ENCODE measurements at regions not wholly inside any gene's neighbourhood (a gene's known extent, or its start where the extent isn't known, plus 50 kb on each side); places are given as distances from the start of the nearest gene placed in this dataset.

GRCh38 chr13:73551736-73552135 is 492.9 kb downstream of the KLF5 start:
- peaks cover 8% of the 10 kb centered on the region for H3K9me3 Mint-ChIP-seq
- H3K4me3 Mint-ChIP-seq = no peak overlapping the region
- no peaks in the 10 kb centered on the region for H3K4me1 Mint-ChIP-seq (ENCODE audit: low read depth)
- no peaks in the 10 kb centered on the region for H3K27me3 Mint-ChIP-seq
- H3K27ac Mint-ChIP-seq = no peak overlapping the region
- intact Hi-C loops (cut with micrococcal nuclease) = no loop called here
- no peaks in the 10 kb centered on the region for H3K36me3 Mint-ChIP-seq (ENCODE audit: low read depth)

- Mint-ChIP-seq H3K36me3 (ENCODE audit: low read depth) (no peaks in the 10 kb centered on the region), H3K4me3 (no peak overlapping the region), H3K4me1 (ENCODE audit: low read depth) (no peaks in the 10 kb centered on the region), H3K27ac (no peak overlapping the region), H3K9me3 (peaks cover 8% of the 10 kb centered on the region), H3K27me3 (no peaks in the 10 kb centered on the region)
- intact Hi-C loops (cut with micrococcal nuclease) = no loop called here
Observed at GRCh38 chr13:73549717-73550116, 490.9 kb downstream of the KLF5 start.

GRCh38 chr13:73548449-73548848 is 489.6 kb downstream of the KLF5 start:
- H3K36me3 Mint-ChIP-seq (ENCODE audit: low read depth) = no peaks in the 10 kb centered on the region
- H3K4me1 Mint-ChIP-seq (ENCODE audit: low read depth) = no peaks in the 10 kb centered on the region
- intact Hi-C loops (cut with micrococcal nuclease) = no loop called here
- H3K9me3 Mint-ChIP-seq = peaks cover 8% of the 10 kb centered on the region
- H3K4me3 Mint-ChIP-seq = no peak overlapping the region
- no peak overlapping the region for H3K27ac Mint-ChIP-seq
- no peaks in the 10 kb centered on the region for H3K27me3 Mint-ChIP-seq

- intact Hi-C loops (cut with micrococcal nuclease) = no loop called here
- Mint-ChIP-seq H3K27me3 (no peaks in the 10 kb centered on the region), H3K9me3 (peaks cover 8% of the 10 kb centered on the region), H3K4me1 (ENCODE audit: low read depth) (no peaks in the 10 kb centered on the region), H3K4me3 (no peak overlapping the region), H3K36me3 (ENCODE audit: low read depth) (no peaks in the 10 kb centered on the region), H3K27ac (no peak overlapping the region)
Observed at GRCh38 chr13:73547239-73547638, 488.4 kb downstream of the KLF5 start.

DNA sequence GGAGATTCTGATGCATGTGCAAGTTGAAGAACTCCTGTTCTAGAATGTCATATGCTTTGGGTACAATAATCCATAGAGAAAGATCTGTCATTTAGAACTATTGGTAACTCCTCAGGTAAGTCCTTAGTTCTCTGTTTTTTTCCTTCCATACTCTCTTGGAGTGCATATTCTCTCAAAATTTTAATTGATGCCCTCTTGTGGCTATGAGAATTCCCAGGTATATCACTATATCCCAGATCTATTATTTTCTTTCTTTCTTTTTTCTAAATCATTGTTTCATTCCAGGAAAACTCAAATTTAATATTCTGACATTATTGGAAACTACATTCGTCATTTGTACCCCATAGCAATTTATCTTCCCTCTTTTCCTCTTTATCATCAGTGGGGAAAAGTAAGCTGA is 485.4 kb downstream of the KLF5 start:
- Mint-ChIP-seq H3K9me3 (no peaks in the 10 kb centered on the region), H3K27ac (no peak overlapping the region), H3K4me1 (ENCODE audit: low read depth) (no peaks in the 10 kb centered on the region), H3K4me3 (no peak overlapping the region), H3K27me3 (no peaks in the 10 kb centered on the region), H3K36me3 (ENCODE audit: low read depth) (no peaks in the 10 kb centered on the region)
- intact Hi-C loops (cut with micrococcal nuclease) = no loop called here

- Mint-ChIP-seq H3K4me3 (no peak overlapping the region), H3K36me3 (ENCODE audit: low read depth) (no peaks in the 10 kb centered on the region), H3K27ac (no peak overlapping the region), H3K27me3 (no peaks in the 10 kb centered on the region), H3K4me1 (ENCODE audit: low read depth) (no peaks in the 10 kb centered on the region), H3K9me3 (no peaks in the 10 kb centered on the region)
- intact Hi-C loops (cut with micrococcal nuclease) = no loop called here
Observed at GRCh38 chr13:73542446-73542845, 483.6 kb downstream of the KLF5 start.

DNA sequence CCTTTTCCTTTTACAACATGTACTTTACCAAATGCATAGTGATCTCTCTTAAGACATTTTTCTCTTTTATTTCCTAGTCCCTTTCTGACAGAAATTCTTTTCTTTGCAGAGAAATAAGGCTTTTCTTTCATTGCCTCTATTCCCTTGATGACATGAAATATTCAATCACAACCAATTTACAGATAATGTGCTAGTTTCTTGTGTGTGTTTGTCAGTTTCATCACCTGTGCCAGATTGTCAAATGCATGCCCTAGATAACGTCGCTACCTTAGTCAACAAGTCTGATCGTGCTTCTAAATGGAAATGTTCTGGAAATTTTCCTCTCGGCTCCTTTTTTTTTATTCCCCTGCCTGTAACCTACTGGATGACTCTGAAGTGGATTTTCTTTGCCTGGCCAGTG is 478.1 kb downstream of the KLF5 start:
- H3K4me3 Mint-ChIP-seq = no peak overlapping the region
- no peaks in the 10 kb centered on the region for H3K4me1 Mint-ChIP-seq (ENCODE audit: low read depth)
- no peak overlapping the region for H3K27ac Mint-ChIP-seq
- H3K27me3 Mint-ChIP-seq = no peaks in the 10 kb centered on the region
- H3K9me3 Mint-ChIP-seq = peaks cover 25% of the 10 kb centered on the region
- H3K36me3 Mint-ChIP-seq (ENCODE audit: low read depth) = no peaks in the 10 kb centered on the region
- intact Hi-C loops (cut with micrococcal nuclease) = no loop called here

DNA sequence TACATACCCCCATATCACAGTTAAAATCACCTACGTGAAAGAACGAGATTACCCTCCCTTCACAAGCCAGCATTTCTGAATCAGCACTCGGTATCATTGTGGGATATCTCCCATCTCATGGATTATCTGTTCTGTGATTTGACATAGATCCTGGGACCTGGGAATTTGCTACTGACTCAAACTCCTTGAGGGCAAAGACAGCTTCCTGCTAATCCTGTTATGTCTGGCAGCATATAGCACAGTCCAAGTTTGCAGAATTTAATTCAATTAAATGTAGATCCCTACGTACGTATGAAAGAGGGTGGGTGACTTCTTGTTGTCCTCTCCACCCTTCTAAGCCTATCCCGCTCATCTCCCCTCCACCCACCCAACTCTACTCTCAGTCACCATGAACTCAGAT is 476.5 kb downstream of the KLF5 start:
- Mint-ChIP-seq H3K27ac (no peak overlapping the region), H3K27me3 (no peaks in the 10 kb centered on the region), H3K36me3 (ENCODE audit: low read depth) (no peaks in the 10 kb centered on the region), H3K4me1 (ENCODE audit: low read depth) (no peaks in the 10 kb centered on the region), H3K9me3 (peaks cover 32% of the 10 kb centered on the region), H3K4me3 (no peak overlapping the region)
- intact Hi-C loops (cut with micrococcal nuclease) = no loop called here

GRCh38 chr13:73532987-73533510 is 474.2 kb downstream of the KLF5 start:
- Mint-ChIP-seq H3K4me1 (ENCODE audit: low read depth) (no peaks in the 10 kb centered on the region), H3K27ac (no peak overlapping the region), H3K36me3 (ENCODE audit: low read depth) (no peaks in the 10 kb centered on the region), H3K9me3 (peaks cover 38% of the 10 kb centered on the region), H3K27me3 (no peaks in the 10 kb centered on the region), H3K4me3 (no peak overlapping the region)
- intact Hi-C loops (cut with micrococcal nuclease) = no loop called here

DNA sequence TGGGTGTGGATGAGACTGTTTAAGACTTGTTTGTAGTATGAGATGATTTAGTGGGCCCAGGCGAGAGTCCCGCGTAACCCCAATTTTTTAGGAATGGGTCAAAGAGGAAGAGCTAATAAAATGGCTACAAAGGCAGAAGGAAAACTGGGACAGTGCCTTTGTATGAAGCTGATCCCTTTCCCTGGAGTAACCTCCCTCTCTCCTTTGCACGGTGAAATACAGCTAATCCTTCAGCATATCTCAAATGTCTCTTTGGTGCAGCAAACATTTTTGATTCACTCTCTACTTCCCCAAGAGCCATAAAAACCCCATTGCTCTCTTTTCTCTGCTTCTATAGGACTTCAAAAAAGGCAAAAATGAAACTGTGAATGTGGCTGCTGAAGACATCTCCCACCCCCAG is 473.8 kb downstream of the KLF5 start:
- Mint-ChIP-seq H3K4me3 (no peak overlapping the region), H3K4me1 (ENCODE audit: low read depth) (no peaks in the 10 kb centered on the region), H3K27ac (no peak overlapping the region), H3K27me3 (no peaks in the 10 kb centered on the region), H3K9me3 (peaks cover 38% of the 10 kb centered on the region), H3K36me3 (ENCODE audit: low read depth) (no peaks in the 10 kb centered on the region)
- intact Hi-C loops (cut with micrococcal nuclease) = no loop called here

DNA sequence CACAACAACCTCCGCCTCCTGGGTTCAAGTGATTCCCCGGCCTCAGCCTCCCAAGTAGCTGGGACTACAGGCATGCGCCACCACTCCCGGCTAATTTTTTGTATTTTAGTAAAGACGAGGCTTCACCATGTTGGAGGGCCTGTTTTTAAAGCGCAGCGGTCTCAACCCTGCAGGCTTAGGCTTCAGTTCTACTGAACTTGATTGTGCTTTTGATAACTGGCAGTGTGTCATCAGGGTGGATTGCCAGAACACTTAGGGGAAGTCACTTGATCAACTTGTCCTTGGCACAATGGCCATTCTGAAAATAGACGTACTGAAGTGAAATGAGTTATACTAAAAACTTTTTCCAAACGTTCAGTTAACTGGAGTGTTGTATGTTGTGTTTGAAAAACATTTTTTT is 472.2 kb downstream of the KLF5 start:
- no peaks in the 10 kb centered on the region for H3K36me3 Mint-ChIP-seq (ENCODE audit: low read depth)
- intact Hi-C loops (cut with micrococcal nuclease) = no loop called here
- no peaks in the 10 kb centered on the region for H3K27me3 Mint-ChIP-seq
- no peak overlapping the region for H3K27ac Mint-ChIP-seq
- H3K9me3 Mint-ChIP-seq = peaks cover 38% of the 10 kb centered on the region
- no peak overlapping the region for H3K4me3 Mint-ChIP-seq
- H3K4me1 Mint-ChIP-seq (ENCODE audit: low read depth) = no peaks in the 10 kb centered on the region

DNA sequence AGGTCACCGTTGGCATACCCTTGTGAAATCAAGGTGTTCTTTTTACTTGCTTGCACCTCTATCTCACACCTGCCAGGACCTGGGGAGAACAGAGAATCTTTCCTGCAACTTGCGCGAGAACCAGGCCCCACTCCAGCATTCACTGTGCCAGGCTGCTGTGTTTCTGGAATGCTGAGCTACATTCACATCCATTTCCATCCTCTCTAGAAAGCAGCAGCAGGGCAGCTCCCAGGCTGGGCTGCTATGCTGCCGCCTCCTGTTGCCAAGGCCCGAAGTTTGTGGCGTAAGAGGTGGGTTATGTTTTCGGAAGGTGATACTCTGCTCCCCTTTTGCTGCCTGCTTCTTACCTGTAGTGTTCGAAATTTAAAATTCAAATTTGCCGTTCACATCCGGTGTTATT is 464.1 kb downstream of the KLF5 start:
- no peaks in the 10 kb centered on the region for H3K4me1 Mint-ChIP-seq (ENCODE audit: low read depth)
- no peaks in the 10 kb centered on the region for H3K27me3 Mint-ChIP-seq
- H3K4me3 Mint-ChIP-seq = no peak overlapping the region
- H3K36me3 Mint-ChIP-seq (ENCODE audit: low read depth) = no peaks in the 10 kb centered on the region
- intact Hi-C loops (cut with micrococcal nuclease) = no loop called here
- H3K9me3 Mint-ChIP-seq = no peaks in the 10 kb centered on the region
- no peak overlapping the region for H3K27ac Mint-ChIP-seq

- intact Hi-C loops (cut with micrococcal nuclease) = no loop called here
- no peak overlapping the region for H3K27ac Mint-ChIP-seq
Observed at GRCh38 chr13:73521985-73522524, 463.2 kb downstream of the KLF5 start.

DNA sequence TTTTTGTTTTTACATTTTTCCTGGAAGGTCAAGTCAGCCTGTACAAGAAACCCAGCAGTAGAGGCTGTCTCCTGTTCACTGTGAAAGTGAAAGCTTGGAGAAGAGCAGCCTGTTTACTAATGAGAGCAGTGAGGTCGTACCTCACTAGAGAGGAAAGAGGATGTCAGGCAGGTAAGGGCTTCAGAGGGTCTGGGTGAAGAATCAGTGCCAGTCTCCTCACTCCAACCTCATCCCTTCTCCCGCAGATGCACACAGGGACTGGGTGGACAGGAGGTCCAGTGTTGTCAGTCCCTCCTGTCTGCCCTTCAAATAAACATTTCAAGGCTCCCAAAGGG is 462.5 kb downstream of the KLF5 start:
- Mint-ChIP-seq H3K9me3 (no peaks in the 10 kb centered on the region), H3K27ac (no peak overlapping the region)

More at GRCh38 chr13:73521985-73522524, 463.2 kb downstream of the KLF5 start:
- no peaks in the 10 kb centered on the region for H3K4me1 Mint-ChIP-seq (ENCODE audit: low read depth)
- no peaks in the 10 kb centered on the region for H3K36me3 Mint-ChIP-seq (ENCODE audit: low read depth)
- no peaks in the 10 kb centered on the region for H3K9me3 Mint-ChIP-seq
- no peaks in the 10 kb centered on the region for H3K27me3 Mint-ChIP-seq
- H3K4me3 Mint-ChIP-seq = no peak overlapping the region

DNA sequence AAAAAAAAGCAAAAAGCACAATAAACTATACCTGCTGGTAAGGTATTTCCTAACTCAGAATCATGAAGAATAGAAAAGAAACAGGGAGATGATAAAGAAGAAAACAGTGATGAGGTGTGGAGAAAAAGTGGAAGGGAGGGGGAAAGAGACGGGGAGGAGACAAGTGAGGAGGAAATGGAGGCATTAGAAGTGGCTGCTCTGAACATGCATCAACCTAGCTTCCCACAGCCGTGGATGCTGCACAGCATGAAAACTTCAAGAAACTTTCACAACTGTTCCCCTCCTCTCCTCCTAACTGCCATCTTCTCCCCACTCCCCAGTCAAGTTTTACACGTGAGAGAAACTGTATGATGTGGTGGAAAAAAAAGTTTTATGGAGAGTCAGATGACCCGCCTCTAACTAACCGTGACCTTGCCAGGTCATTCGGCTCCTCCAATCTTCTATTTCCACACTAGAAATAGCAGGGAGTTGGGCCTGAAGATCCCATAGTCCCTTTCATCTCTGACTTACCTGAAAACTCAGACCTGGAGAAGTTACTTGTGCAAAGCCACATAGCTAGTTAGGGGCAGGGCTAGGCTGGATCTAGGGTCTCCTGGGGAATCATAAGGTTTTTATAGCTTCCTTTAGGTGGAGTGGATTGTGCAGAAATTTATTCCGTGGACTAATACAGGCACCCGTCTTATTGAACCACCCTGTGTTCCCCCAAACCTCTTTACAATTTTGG is 461.9 kb downstream of the KLF5 start:
- no peaks in the 10 kb centered on the region for H3K9me3 Mint-ChIP-seq
- no peaks in the 10 kb centered on the region for H3K4me1 Mint-ChIP-seq (ENCODE audit: low read depth)
- H3K27ac Mint-ChIP-seq = no peak overlapping the region

More for the DNA sequence above, 462.5 kb downstream of the KLF5 start:
- Mint-ChIP-seq H3K4me3 (no peak overlapping the region), H3K4me1 (ENCODE audit: low read depth) (no peaks in the 10 kb centered on the region), H3K27me3 (no peaks in the 10 kb centered on the region), H3K36me3 (ENCODE audit: low read depth) (no peaks in the 10 kb centered on the region)
- intact Hi-C loops (cut with micrococcal nuclease) = no loop called here

More for the DNA sequence above, 461.9 kb downstream of the KLF5 start:
- intact Hi-C loops (cut with micrococcal nuclease) = no loop called here
- H3K4me3 Mint-ChIP-seq = no peak overlapping the region
- no peaks in the 10 kb centered on the region for H3K36me3 Mint-ChIP-seq (ENCODE audit: low read depth)
- no peaks in the 10 kb centered on the region for H3K27me3 Mint-ChIP-seq

Measured in dendritic cell treated with granulocyte-macrophage colony-stimulating factor and Interleukin-4, amounts not matched to agents 40 ng/mL and 50 ng/mL, for 4 days (primary cell).